Brain microvascular endothelial cell (primary cell): ENCODE measurements at regions not wholly inside any gene's neighbourhood (a gene's known extent, or its start where the extent isn't known, plus 50 kb on each side); places are given as distances from the start of the nearest gene placed in this dataset.
A peak's percentile ranks its signal among the peaks of the same experiment; 100 is the strongest.
"Not testable (repeated sequence)": the region's sequence is repeated elsewhere in the genome, so short reads cannot be mapped to it uniquely, and the experiment has no call there.

Source experiments
- DNase-seq: peaks from one replicate; pipeline ENCODE4 v3.0.0-alpha.2; 2020
- H3K27ac ChIP-seq: fragments of 250-450 bp; sonication (Bioruptor Pico); 2 replicates; pipeline ENCODE4 v1.5.1; 2020; ENCODE audit warnings: mild to moderate bottlenecking, moderate library complexity
- H3K27me3 ChIP-seq: fragments of 250-450 bp; sonication (Bioruptor Pico); replicated peaks from 2 replicates; pipeline ENCODE4 v1.5.1; 2020; ENCODE audit warnings: mild to moderate bottlenecking
- H3K36me3 ChIP-seq: fragments of 250-450 bp; sonication (Bioruptor Pico); replicated peaks from 2 replicates; pipeline ENCODE4 v1.5.1; 2020; ENCODE audit warnings: mild to moderate bottlenecking
- H3K4me3 ChIP-seq: 2 replicates; pipeline ENCODE4 v1.5.1; 2011; ENCODE audit warnings: low read depth, mild to moderate bottlenecking, control low read depth, low read length, moderate library complexity
- in situ Hi-C: cut with HindIII; loops from 2 replicates; pipeline ENCODE4 v1.10.0; 2017; ENCODE audit warnings: low sequenced_read_pairs, low pct_ligation_motif_present
- TF ChIP-seq, protein P1 (sequence below): IDR thresholded peaks from 2 replicates; pipeline ENCODE4 v1.5.1; 2011; ENCODE audit warnings: low read depth, mild to moderate bottlenecking, moderate library complexity, low read length, control low read depth, inconsistent platforms; ENCODE audit errors: missing control alignments

DNA sequence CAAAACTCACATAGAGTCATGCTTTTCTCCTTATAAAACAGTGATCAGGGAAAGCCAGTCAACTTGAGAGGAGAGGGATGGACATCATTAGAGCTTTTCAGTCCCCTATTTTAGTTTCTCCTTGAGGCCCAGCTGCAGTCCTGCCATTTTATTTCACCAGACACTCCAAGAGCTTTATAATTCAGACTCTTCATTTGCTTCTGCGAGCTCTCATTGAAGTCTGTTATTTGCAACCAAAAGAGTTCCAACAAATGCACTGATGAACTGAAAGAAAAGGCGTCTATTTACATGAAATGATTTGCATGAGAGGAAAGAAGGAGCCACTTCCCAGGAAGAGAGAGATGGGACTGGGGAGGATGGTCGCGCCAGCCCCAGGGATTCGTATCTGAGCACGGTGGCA is 86.8 kb downstream of the NDUFA12 start:
- no peak for DNase-seq
- Histone ChIP-seq H3K27ac (no peak overlapping the region), H3K4me3 (no peak overlapping the region), H3K27me3 (no peaks in the 10 kb centered on the region), H3K36me3 (no peaks in the 10 kb centered on the region)
- in situ Hi-C loops = no loop called here
- TF ChIP-seq, protein P1, sequence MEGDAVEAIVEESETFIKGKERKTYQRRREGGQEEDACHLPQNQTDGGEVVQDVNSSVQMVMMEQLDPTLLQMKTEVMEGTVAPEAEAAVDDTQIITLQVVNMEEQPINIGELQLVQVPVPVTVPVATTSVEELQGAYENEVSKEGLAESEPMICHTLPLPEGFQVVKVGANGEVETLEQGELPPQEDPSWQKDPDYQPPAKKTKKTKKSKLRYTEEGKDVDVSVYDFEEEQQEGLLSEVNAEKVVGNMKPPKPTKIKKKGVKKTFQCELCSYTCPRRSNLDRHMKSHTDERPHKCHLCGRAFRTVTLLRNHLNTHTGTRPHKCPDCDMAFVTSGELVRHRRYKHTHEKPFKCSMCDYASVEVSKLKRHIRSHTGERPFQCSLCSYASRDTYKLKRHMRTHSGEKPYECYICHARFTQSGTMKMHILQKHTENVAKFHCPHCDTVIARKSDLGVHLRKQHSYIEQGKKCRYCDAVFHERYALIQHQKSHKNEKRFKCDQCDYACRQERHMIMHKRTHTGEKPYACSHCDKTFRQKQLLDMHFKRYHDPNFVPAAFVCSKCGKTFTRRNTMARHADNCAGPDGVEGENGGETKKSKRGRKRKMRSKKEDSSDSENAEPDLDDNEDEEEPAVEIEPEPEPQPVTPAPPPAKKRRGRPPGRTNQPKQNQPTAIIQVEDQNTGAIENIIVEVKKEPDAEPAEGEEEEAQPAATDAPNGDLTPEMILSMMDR = no peak

DNA sequence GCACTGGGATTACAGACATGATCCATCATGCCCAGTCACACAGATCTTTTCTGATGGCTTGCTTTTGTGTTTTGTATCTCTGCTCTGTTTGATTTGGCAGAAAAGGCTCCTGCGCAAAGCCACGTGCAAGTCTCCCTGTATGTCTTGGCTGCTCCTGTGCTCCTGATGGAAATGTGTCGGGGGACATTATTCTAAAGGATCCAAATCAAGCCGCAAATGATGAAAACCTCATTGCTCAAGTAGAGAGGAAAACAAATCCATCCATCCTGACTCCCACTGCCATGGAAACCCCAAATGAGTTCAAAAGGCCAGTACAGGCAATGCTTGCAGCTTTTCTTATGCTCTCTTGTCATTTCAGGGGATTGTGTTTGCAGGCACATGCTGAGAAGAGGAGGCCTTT is 93.8 kb downstream of the NDUFA12 start:
- TF ChIP-seq, protein P1 = no peak
- no peaks in the 10 kb centered on the region for H3K27me3 ChIP-seq
- H3K27ac ChIP-seq = no peak overlapping the region
- H3K36me3 ChIP-seq = no peaks in the 10 kb centered on the region
- no peak overlapping the region for H3K4me3 ChIP-seq
- in situ Hi-C loops = no loop called here
- no peak for DNase-seq

DNA sequence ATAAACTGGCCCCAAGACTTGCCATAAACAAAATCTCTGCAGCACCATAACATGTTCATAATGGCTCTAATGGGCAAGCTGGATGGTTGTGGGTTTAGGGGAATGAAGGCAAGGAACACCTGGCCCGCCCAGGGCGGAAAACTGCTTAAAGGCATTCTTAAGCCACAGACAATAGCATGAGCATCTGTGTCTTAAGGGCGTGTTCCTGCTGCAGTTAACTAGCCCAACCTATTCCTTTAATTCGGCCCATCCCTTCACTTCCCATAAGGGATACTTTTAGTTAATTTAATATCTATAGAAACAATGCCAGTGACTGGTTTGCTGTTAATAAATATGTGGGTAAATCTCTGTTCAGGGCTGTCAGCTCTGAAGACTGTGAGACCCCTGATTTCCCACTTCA is 97.7 kb downstream of the NDUFA12 start:
- in situ Hi-C loops, H3K27ac ChIP-seq, H3K27me3 ChIP-seq, DNase-seq, H3K4me3 ChIP-seq, H3K36me3 ChIP-seq: not testable (repeated sequence)

DNA sequence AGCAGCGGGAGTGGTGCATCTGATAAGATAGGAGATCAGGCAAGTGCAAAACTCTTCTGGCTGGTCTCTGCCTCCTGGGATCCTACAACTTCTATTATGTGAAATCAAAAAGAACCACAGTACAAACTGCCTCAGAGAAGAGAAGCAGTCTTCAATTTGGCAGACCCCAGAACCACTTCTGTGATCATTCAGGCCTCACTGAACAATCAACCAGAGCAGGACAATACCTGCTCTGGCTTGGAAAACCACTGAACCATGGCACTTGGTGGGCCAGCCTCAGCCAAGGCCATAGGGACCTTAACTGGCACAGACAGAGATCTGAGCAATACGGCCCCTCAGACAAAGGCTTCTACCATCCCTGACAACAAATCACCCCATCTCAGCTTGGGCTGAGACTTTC is 103.0 kb downstream of the NDUFA12 start:
- no peak for DNase-seq
- in situ Hi-C loops = no loop called here
- no peaks in the 10 kb centered on the region for H3K36me3 ChIP-seq
- H3K27ac ChIP-seq = no peak overlapping the region
- H3K27me3 ChIP-seq = no peaks in the 10 kb centered on the region
- no peak overlapping the region for H3K4me3 ChIP-seq
- TF ChIP-seq, protein P1 = no peak

DNA sequence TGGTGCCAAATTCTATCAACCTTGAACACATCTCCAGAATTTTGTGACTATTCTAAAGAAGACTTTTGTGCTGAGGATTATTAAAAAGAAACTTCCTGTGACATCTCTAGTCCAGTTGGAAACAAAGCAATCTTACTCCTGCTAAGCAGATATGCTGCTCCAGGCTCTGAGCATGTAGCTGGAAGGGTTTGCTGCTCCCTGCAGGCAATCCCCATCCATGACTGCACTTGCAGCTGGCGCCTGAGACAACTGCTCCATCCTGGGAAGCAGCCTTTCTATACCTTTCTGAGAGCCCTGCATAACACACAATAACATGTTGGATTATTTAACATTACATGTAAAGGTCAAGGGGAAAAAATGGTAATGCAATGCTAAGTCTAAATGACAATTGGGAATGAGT is 105.1 kb downstream of the NDUFA12 start:
- H3K27ac ChIP-seq = no peak overlapping the region
- no peaks in the 10 kb centered on the region for H3K27me3 ChIP-seq
- TF ChIP-seq, protein P1 = peak; percentile 72
- H3K4me3 ChIP-seq = no peak overlapping the region
- DNase-seq = peak; percentile 17
- in situ Hi-C loops = no loop called here
- no peaks in the 10 kb centered on the region for H3K36me3 ChIP-seq

DNA sequence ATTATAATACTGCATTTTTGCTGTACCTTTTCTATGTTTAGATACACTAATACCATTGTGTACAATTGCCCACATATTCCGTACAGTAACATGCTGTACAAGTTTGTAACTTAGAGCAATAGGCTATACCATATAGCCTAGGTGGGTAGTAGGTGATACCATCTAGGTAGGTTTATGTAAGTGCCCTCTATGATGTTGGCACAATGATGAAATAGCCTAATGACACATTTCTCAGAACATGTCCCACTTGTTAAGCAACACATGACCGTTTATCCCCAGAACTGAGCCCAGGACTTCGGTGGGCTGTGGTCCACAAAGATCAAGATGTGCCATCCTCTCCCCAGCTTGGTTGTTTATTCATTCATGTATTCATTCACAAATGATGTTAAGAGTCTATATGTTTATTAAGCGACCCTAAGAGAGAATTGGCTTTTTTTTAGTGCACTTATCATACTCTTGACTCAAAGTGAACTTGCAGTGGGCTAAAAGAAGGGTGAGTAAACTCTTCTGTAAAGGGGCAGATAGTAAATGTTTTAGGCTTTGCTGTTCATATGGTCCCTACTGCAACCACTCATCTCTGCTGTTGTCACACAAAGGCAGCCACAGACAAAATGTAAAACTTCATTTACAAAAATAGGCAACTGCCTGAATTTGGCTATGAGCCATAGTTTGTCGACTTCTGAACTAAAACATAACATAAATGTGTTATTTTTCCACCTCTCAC is 110.8 kb downstream of the NDUFA12 start:
- no peaks in the 10 kb centered on the region for H3K36me3 ChIP-seq
- no peak overlapping the region for H3K27ac ChIP-seq
- in situ Hi-C loops = no loop called here
- TF ChIP-seq, protein P1 = no peak
- no peaks in the 10 kb centered on the region for H3K27me3 ChIP-seq
- no peak overlapping the region for H3K4me3 ChIP-seq
- DNase-seq = no peak
